Sigmoid colon (tissue), 4 donors: ENCODE measurements at regions not wholly inside any gene's neighbourhood (a gene's known extent, or its start where the extent isn't known, plus 50 kb on each side); places are given as distances from the start of the nearest gene placed in this dataset.

Experiments used
- CTCF ChIP-seq, 4 experiments: fragments of 450-650 bp in 3 of 4; fragments of 200-600 bp in 1 of 4; IDR thresholded peaks; one replicate each; pipeline ENCODE4 v1.5.1; 2016 to 2019; ENCODE audit warnings: antibody characterized with exemption in 4 of 4, mild to moderate bottlenecking in 3 of 4, moderate library complexity in 2 of 4
- POLR2A ChIP-seq, 2 donors: fragments of 450-650 bp; IDR thresholded peaks; one replicate each; pipeline ENCODE4 v1.6.1; 2016; ENCODE audit warnings: antibody characterized with exemption in 2 of 2, mild to moderate bottlenecking in 2 of 2, moderate library complexity in 2 of 2
- POLR2AphosphoS5 ChIP-seq, 4 donors: sonication (generic); formaldehyde crosslinking; IDR thresholded peaks; one replicate each; pipeline ENCODE4 v1.6.1; 2017; ENCODE audit warnings: antibody characterized with exemption in 4 of 4

GRCh38 chr2:30358842-30359241 is 88.2 kb upstream of the LCLAT1 start:
- no peak for TF ChIP-seq CTCF (IDR thresholded peaks at IDR 0.05)
- TF ChIP-seq POLR2AphosphoS5 (IDR thresholded peaks at IDR 0.05) = no peak
- no peak for TF ChIP-seq POLR2A (IDR thresholded peaks at IDR 0.05)
